GM23338 (cell line): ENCODE measurements at regions not wholly inside any gene's neighbourhood (a gene's known extent, or its start where the extent isn't known, plus 50 kb on each side); places are given as distances from the start of the nearest gene placed in this dataset.

Source experiments
- CREB1 ChIP-seq: fragments of 250-450 bp; sonication (Bioruptor Pico); IDR thresholded peaks from 2 replicates; pipeline ENCODE4 v1.5.0; 2020; ENCODE audit warnings: low read depth, mild to moderate bottlenecking, moderate library complexity
- ETS1 ChIP-seq: IDR thresholded peaks from 2 replicates; pipeline ENCODE4 v1.6.1; 2016; ENCODE audit warnings: antibody characterized with exemption
- EZH2 ChIP-seq: fragments of 200-600 bp; sonication (generic); IDR thresholded peaks from one replicate; pipeline ENCODE4 v1.8.0; 2017; ENCODE audit warnings: antibody characterized with exemption, mild to moderate bottlenecking, low read depth; ENCODE audit not compliant: unreplicated experiment
- EZH2phosphoT487 ChIP-seq: fragments of 200-600 bp; sonication (generic); IDR thresholded peaks from one replicate; pipeline ENCODE4 v1.8.1; 2018; ENCODE audit warnings: antibody characterized with exemption; ENCODE audit not compliant: unreplicated experiment
- JUNB ChIP-seq: IDR thresholded peaks from one replicate; pipeline ENCODE4 v1.6.1; 2016; ENCODE audit warnings: antibody characterized with exemption; ENCODE audit not compliant: unreplicated experiment
- NANOG ChIP-seq: IDR thresholded peaks from 2 replicates; pipeline ENCODE4 v1.6.1; 2016; ENCODE audit warnings: antibody characterized with exemption, borderline replicate concordance
- POLR2AphosphoS5 ChIP-seq: IDR thresholded peaks from 2 replicates; pipeline ENCODE4 v1.6.1; 2016; ENCODE audit warnings: antibody characterized with exemption, low read depth
- ZNF114 ChIP-seq: fragments of 250-450 bp; sonication (Bioruptor Pico); IDR thresholded peaks from 2 replicates; pipeline ENCODE4 v1.5.0; 2020; ENCODE audit warnings: mild to moderate bottlenecking, moderate library complexity
- TF ChIP-seq, protein P1 (sequence below), 2 experiments: fragments of 200-600 bp in 1 of 2; sonication (generic) in 1 of 2; conservative IDR thresholded peaks; 2 replicates each; pipeline versions ENCODE4 v1.5.1 to v1.6.1; 2016 to 2017; ENCODE audit warnings: antibody characterized with exemption in 2 of 2, low read depth in 2 of 2, mild to moderate bottlenecking in 2 of 2, moderate library complexity in 1 of 2
- TF ChIP-seq, protein P2 (sequence below): IDR thresholded peaks from one replicate; pipeline ENCODE4 v1.6.1; 2018; ENCODE audit warnings: antibody characterized with exemption; ENCODE audit not compliant: unreplicated experiment

GRCh38 chr17:54339731-54340130 is 517.0 kb downstream of the KIF2B start:
- TF ChIP-seq, protein P1, sequence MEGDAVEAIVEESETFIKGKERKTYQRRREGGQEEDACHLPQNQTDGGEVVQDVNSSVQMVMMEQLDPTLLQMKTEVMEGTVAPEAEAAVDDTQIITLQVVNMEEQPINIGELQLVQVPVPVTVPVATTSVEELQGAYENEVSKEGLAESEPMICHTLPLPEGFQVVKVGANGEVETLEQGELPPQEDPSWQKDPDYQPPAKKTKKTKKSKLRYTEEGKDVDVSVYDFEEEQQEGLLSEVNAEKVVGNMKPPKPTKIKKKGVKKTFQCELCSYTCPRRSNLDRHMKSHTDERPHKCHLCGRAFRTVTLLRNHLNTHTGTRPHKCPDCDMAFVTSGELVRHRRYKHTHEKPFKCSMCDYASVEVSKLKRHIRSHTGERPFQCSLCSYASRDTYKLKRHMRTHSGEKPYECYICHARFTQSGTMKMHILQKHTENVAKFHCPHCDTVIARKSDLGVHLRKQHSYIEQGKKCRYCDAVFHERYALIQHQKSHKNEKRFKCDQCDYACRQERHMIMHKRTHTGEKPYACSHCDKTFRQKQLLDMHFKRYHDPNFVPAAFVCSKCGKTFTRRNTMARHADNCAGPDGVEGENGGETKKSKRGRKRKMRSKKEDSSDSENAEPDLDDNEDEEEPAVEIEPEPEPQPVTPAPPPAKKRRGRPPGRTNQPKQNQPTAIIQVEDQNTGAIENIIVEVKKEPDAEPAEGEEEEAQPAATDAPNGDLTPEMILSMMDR (conservative IDR thresholded peaks at IDR 0.05; ENCODE audit: low read depth in 2 of 2): no peak
- TF ChIP-seq EZH2phosphoT487: no peak
- no peak for TF ChIP-seq EZH2
- TF ChIP-seq CREB1 (CRISPR knock-in tag): no peak
- no peak for TF ChIP-seq JUNB
- TF ChIP-seq POLR2AphosphoS5: no peak
- TF ChIP-seq, protein P2, sequence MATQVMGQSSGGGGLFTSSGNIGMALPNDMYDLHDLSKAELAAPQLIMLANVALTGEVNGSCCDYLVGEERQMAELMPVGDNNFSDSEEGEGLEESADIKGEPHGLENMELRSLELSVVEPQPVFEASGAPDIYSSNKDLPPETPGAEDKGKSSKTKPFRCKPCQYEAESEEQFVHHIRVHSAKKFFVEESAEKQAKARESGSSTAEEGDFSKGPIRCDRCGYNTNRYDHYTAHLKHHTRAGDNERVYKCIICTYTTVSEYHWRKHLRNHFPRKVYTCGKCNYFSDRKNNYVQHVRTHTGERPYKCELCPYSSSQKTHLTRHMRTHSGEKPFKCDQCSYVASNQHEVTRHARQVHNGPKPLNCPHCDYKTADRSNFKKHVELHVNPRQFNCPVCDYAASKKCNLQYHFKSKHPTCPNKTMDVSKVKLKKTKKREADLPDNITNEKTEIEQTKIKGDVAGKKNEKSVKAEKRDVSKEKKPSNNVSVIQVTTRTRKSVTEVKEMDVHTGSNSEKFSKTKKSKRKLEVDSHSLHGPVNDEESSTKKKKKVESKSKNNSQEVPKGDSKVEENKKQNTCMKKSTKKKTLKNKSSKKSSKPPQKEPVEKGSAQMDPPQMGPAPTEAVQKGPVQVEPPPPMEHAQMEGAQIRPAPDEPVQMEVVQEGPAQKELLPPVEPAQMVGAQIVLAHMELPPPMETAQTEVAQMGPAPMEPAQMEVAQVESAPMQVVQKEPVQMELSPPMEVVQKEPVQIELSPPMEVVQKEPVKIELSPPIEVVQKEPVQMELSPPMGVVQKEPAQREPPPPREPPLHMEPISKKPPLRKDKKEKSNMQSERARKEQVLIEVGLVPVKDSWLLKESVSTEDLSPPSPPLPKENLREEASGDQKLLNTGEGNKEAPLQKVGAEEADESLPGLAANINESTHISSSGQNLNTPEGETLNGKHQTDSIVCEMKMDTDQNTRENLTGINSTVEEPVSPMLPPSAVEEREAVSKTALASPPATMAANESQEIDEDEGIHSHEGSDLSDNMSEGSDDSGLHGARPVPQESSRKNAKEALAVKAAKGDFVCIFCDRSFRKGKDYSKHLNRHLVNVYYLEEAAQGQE: no peak
- TF ChIP-seq ETS1: no peak
- no peak for TF ChIP-seq NANOG
- no peak for TF ChIP-seq ZNF114 (CRISPR knock-in tag)
